ENCODE measurements at regions not wholly inside any gene's neighbourhood (a gene's known extent, or its start where the extent isn't known, plus 50 kb on each side); places are given as distances from the start of the nearest gene placed in this dataset.
A peak's percentile ranks its signal among the peaks of the same experiment; 100 is the strongest.
"Not testable (repeated sequence)": the region's sequence is repeated elsewhere in the genome, so short reads cannot be mapped to it uniquely, and the experiment has no call there.

DNA sequence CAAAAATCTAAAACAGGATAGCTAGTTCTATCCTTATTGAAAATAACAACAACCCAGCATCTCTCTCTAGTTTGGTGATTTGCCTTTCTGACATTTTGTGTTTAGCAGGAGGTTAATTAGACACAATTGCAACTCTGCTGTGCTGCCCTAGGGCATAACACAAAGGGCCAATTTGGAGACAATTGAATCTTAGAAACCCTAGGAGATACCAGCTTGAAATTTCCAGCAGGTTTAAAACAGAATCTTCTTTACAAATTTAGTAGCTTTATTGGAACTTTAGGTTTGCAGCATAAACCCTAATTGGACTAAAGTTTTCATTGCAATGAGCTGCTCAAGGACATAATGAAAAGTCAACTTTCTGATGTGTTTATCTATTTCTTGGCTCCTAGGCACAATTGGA is 166.7 kb upstream of the FER start:
- DNase-seq, result peak; percentile 4

DNA sequence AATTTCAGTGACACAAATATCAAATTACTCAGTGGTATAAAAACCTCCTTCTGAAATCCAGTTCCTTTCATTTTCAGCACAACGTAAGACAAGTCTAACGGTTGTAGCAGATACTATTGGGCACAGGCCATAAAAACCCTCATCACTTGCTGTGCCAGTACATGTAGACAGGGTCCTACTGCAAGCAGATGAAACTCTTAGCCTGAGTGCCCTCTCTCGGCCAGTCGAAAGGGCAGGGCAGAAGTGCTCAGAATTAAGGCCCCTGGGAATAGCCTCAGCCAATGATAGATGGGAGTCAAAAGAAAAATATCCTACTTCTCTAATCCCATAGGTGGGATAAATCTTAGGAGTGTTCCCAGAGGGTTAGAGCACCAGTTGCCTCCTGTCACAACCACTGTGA is 168.5 kb upstream of the FER start:
- DNase-seq, result no peak

DNA sequence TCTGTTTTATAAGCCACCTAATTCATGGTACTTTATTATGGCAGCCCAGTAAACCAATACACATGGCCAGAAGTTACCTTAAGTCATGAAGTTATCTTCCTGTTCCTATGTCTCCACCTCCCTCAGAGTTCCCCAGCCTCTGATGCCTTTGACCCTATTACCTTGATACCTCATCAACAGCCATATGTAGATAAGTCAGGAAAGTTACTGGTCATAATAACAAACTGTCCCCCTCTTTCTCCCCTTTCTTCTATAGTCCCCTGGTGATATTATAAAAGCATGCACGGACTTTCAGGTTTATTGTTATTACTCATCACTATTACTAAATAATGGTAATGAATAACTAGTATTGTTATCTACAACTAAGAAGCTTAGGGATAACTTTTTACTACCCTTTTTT is 168.9 kb upstream of the FER start:
- DNase-seq, result no peak

DNA sequence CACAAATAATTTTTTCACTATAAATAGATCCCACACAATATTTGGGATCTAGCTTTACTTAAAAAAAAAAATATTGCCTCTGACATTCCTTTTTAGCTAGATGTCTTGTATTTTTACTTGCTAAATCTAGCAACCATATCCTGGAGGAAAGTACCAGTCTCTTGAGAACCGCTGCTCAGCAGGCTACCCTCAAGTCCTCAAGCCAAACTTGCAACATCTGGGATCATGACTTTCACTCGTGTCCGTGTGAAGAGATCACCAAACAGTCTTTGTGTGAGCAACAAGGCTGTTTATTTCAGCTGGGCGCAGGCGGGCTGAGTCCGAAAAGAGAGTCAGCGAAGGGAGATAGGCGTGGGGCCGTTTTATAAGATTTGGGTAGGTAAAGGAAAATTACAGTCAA is 180.3 kb upstream of the FER start:
- DNase-seq, result no peak

DNA sequence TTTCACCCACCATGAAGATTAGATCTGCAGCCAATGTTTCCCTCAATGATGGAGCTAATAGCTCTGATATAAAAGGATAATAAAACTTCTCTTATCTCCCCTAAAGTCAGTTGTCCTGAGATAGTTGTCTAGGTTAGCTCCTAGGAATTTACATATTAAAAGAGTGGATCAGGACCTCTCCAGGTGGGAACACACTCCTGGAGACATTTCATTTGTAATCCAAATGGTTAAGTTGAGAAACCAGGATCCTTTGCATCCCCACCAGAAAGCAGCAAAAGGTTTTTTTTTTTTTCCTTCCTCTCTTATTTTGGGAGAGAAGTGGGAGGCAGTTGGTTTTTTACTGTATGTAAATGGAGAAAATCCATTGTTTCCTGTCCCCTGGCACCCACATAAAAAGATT is 182.5 kb upstream of the FBXL17 start:
- no peak for DNase-seq

DNA sequence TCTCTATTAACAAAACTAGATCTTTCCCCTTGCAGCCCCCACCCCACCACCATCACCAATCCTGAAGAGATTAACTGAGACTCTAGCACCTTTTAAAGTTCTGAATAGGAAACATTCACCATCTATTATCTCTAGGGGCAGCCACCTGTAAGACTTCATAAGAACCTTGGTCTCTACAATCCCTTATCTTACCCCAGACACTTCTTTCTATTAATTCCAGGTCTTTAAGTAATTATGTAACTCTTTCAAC is 180.2 kb upstream of the FBXL17 start:
- DNase-seq, result no peak

DNA sequence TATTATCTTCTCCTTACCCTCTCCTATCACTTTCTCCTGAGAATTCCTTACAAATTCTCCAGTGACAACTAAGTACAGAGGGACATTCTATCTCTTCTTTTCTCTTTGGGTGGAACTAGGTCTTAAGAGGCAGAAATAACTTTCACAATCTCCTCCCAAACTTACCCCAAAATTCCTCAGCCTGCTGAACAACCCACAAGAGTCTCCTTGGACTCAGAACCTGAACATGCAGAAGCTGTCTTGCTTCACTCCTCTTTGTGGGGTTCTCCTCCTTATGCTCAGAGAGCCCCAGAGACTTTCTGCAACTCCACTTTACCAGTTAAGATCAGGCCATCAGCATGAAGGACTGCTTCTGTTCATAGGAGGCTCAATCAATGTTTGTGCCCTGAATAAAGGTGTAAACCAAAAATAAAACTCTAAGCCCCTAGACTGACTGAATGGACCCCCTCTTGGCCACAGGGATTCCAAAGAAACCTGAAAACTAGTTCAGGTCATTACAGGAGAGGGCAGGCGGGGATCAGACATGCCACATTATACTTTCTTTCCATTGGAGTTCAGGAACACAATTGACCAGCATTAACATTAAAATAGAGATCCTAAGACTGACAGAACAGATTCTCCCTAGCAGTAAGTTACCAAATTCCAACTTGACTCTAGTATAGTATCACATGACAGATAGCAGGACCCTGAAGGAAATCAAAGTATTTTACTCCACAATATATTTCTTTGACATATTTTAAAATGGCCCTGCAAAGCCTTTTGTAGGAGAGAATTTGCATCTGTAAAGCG is 179.7 kb upstream of the FBXL17 start:
- no peak for DNase-seq

DNA sequence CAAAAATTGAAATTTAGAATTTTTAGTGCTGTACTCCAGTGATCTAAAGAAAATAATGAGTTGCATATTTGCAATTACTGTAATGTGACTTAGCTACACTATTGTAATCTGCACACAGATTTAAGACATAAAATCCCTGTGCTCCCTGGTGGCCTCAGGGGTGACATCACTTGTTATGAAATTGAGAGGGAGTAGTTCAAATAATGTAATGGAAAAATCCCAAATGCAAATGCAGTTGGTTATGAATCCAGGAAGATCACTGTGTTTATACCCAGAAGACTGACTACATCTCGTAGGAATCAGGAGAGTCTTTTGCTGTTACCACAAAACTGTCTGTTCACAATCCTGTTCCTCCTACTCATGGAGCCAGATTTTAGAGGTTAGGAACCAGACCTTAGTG is 178.7 kb upstream of the FBXL17 start:
- no peak for DNase-seq

DNA sequence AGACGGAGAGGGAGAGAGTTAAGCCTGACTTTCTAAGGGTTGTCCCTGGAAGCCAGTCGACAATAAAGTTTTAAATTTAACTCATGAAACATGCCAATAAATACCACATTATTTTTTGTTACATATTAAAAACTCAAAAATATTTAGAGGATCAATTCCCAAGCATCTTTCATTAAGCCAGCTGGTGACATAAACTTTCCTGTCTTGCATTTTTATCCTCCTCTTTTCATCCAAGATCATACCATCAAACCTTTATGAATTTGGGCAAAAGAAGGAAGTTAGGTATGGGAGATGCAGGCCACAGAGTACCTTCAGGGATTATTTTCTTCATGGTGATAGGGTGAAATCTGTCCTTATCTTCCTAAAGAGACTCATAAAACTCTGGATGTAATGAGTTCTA is 178.3 kb upstream of the FBXL17 start:
- no peak for DNase-seq

DNA sequence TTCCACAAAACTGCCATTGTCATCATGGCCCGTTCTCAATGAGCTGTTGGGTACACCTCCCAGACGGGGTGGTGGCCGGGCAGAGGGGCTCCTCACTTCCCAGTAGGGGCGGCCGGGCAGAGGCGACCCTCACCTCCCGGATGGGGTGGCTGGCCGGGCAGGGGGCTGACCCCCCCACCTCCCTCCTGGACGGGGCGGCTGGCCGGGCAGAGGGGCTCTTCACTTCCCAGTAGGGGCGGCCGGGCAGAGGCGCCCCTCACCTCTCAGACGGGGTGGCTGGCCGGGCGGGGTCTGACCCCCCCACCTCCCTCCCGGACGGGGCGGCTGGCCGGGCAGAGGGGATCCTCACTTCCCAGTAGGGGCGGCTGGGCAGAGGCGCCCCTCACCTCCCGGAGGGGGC is 176.9 kb upstream of the FBXL17 start:
- not testable (repeated sequence) for DNase-seq

DNA sequence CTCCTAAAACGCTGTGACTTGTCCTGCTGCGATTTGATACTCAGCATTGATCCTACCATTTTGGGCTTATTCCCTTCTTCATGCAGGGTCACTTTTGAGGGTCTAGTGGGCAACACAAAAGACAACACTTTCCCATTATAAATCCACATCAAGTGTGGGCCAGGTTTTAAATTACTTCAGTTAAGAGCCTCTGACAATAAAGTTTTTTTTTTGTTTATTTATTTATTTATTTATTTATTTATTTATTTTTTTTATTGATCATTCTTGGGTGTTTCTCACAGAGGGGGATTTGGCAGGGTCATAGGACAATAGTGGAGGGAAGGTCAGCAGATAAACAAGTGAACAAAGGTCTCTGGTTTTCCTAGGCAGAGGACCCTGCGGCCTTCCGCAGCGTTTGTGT is 176.2 kb upstream of the FBXL17 start:
- DNase-seq, result not testable (repeated sequence)

DNA sequence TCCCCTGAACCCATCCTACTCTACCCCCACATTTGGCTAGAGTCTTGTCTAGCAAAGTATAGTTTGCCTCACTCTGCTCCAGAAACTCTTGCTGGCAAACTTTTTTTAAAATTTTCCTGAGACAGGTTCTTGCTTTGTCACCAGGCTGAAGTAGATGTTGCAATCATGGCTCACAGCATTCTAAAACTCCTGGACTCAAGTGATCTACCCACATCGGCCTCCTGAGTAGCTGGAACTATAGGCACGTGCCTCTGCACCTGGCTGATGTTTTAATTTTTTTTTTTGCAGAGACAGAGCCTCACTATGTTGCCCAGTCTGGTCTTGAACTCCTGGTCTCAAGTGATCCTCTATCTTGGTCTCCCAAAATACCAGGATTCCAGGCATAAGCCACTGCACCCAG is 175.8 kb upstream of the FBXL17 start:
- DNase-seq, result no peak

DNA sequence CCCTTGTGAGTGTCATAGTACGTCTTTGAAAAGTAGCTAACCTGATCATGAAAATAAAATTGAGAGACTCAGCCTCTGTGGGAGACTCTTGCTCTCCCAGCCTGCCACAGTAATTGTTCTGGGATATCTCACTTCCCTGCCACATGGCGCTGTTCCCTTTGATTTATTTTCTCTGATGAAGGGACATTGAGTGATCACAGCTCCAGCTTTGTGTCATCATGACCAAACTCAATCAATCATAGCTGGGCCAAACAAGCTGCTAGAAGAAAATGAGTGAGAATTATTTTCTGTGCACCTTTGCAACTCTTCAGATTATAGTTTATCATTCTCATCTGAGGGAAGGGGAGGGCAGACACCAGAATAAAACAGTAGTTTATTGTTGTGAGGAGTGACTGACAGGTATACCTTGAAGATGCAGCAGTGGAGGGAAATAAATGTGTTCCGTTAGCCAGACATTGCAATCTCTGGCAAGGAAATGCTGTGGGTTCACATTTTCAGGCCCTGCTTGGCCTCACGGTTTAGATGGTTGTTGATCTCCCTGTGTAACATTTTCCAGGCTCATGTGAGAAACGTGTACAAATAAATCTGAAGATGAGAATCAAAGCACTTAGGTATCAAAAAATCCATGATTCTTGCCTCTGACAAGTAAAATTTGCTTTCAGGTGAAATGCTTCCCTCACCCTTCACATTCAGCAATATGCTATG is 174.7 kb upstream of the FBXL17 start:
- no peak for DNase-seq

DNA sequence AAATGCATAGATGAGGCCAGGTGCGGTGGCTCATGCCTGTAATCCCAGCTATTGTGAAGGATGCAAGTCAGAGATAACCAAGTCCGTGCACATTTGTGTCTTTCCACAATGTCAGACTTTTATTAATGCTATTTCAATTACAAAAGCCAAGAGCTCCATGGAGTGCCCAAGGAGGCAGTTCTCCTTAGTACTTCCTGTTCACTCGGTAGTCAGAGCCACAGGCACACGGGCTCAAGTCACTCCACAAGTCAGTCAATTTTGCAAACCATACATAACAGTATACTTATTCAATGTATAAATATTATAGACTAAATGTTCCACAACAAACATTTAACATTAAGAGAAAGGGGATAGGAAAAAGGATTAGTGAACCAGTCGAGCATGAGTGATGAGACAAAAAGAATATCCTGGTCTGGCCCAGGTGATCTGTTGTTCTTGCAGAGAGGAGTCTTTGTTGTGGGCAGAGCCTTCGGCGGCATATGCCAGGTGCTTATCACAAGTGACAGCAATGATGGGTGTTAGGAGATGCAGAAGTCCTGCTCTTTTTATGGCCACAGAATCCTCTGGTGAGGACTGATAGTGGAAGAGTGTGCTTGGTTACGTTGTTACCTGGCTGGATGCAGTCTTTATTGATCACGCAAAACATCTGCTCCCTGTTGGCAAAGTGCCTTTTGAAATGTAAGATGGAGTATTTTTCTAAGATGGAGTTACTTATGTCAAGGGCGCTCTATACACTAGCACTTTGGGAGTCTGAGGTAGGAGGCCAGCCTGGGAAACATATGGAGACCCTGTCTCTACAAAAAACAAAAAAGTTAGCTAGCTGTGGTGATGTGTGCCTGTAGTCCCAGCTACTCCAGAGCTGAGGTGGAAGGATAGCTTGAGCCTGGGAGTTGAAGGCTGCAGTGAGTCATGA is 167.0 kb upstream of the FBXL17 start:
- DNase-seq, result no peak

DNA sequence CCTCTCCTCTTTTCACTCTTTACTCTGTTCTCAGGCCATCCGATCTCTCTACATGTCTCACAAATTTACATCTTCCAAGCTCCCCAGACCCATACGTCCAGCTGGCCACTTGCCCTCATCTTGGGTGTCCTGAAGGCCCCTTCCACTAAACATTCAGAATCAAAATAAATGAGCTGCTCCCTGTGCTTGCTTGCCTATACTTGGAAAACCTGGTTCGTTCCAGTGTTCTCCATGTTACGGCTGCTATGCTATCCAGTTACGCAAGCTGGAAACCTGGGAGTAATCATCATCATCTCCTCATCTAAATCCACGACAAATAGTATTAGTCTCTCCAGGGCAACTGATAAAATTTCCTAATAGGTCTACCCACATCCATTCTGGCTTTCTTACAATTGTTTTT is 165.0 kb upstream of the FBXL17 start:
- DNase-seq, result no peak

DNA sequence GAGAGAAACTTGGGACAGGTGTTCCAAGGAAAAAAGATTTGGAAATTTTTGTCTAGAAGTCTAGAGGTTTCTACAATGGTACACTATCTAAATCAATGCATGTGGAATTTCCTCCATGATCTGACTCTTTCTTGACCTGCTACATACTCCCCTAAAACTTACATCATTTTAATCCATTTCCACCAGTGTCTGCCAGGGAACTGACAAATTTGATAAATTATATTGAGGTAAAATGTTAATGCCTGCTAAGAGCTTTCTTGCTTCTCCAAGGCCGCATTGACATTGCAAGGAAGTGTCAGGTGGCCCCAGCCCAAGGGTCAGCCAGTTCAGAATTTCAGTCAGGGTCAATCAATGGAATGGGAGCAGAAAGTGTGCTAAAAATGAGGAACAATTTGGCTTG is 163.4 kb upstream of the FBXL17 start:
- no peak for DNase-seq

DNA sequence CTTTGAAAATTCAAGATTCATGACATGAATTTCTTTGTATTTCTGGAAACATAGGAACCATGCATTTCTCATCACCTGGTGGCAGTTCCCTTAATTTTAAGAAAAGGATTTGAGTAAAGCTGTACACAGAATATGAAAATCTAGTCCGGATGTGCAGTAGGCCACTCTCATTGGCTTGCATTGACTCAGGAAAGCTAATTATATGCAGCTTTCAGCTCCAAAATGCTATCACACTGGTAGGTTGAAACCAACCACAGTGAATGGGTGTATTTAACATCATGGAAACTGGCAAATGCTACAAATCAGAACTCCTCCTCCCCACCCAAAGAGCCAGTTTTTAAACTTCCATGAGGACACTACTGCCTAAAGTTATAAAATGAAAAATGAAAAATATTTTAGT is 161.6 kb upstream of the FBXL17 start:
- no peak for DNase-seq

DNA sequence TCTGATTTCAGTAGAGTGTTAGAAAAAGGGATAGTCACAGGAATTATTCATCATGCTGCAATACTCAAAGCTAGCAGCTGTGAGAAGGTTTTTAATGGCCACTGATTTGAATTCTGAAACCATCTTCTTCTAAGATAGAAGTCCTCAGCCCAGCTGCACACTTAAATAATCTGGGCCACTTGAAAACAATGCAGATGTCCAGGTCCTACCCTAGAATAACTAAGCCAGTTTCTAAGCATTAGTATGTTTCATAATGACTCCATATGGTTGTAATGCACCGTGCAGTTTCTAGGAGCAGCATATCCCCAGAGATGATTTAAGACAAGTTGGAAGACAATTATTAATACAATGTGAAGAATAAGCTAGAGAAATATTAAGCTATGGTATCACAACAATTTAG is 159.9 kb upstream of the FBXL17 start:
- no peak for DNase-seq

DNA sequence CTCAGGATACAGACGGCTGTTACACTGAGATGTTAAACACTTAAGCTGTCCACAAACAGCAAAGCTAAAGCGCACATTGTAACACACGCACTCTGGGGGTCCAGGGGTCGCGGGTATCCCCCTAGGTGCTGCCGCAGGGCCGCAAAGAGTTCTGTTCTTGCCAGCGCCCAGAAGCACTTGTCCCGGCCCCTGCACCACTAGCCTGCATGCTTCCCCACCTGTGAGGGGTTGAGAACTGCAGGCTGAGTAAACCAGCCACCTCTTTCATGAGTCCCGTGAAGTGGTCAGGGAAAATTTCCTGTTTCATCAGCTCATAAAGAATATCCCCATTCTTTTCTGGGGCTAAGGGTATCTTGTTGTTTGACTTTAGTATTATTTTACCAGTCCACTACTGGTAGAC is 154.4 kb upstream of the FBXL17 start:
- no peak for DNase-seq

DNA sequence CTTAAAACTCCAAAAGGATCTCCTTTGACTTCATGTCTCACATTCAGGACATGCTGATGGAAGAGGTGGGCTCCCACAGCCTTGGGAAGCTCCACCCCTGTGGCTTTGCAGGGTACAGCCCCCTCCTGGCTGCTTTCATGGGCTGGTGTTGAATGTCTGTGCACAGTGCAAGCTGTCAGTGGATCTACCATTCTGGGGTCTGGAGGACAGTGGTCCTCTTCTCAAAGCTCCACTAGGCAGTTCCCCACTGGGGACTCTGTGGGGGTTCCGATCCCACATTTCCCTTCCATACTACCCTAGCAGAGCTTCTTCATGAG is 150.2 kb upstream of the FBXL17 start:
- not testable (repeated sequence) for DNase-seq

DNA sequence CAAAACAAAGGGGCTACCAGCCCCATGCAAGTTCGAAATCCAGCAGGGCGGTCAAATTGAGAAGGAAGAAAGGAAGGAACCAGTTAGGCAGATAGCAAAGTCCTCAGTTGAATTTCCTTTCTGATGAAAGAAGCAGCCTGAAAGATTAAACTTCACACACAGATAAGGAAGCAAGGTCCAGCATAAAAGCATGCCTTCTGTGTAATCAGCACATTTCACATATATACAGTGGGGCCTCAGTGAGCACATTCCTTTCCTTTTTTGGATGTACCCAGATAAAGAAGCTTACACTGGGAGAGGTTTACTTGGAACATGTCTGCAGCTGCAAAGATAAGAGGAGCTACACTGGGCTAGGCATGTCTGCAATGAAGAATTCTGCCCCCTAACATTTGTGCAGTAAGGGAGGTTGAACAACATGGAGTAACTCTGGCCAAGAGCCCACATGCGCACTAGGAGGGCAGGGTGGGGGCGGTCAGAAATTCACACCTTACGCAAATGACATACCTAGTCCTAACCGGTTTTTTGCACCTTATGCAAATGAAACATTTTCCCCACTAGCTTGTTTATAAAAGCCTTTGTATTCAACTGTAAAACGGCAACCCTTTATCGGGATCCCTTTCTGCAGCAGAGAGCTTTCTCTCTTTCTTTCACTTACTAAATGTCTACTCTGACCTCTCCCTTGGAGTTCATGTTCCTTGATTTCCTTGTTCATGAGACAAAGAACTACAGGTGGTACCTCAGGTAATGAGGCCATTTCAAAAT is 149.7 kb upstream of the FBXL17 start:
- no peak for DNase-seq

DNA sequence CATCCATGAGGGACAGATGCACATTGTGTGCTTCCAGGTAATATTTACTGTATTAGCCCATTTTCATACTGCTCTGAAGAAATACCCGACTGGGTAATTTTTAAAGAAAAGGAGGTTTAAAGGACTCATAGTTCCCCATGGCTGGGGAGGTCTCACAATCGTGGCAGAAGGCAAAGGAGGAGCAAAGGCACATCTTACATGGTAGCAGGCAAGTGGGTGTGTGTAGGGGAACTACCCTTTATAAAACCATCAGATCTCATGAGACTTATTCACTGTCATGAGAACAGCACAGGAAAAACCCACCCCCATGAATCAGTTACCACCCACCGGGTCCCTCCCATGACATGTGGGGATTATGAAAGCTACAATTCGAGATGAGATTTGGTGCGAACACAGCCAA is 148.8 kb upstream of the FBXL17 start:
- DNase-seq, result no peak

DNA sequence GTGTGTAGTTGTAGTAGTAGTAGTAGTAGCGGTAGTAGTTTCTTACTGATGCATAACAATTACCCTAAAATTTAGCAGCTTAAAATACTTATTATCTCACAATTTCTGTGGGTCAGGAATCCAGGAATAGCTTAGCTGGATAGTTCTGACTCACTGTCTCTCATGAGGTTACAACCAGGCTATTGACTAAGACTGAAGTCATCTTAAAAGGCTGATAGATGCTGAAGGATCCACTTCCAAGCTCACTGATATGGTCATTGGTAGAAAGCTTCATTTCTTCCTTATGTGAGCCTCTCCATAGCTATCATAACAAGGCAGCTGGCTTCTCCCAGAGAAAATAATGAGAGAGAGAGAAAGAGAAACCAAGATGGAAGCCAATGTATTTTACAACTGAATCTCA is 147.5 kb upstream of the FBXL17 start:
- DNase-seq, result no peak
